Liver (tissue), 8 donors: ENCODE measurements at regions not wholly inside any gene's neighbourhood (a gene's known extent, or its start where the extent isn't known, plus 50 kb on each side); places are given as distances from the start of the nearest gene placed in this dataset.

ENCODE experiments used
- DNase-seq: peaks from one replicate; pipeline ENCODE4 v3.0.0-alpha.2; 2017; ENCODE audit warnings: low spot score
- H3K27ac ChIP-seq, 2 donors: one replicate each; pipeline ENCODE4 v1.7.0; 2013; ENCODE audit warnings: inconsistent platforms in 2 of 2, low read length in 2 of 2, control low read depth in 1 of 2, low read depth in 1 of 2, mild to moderate bottlenecking in 1 of 2
- H3K27me3 ChIP-seq, 4 donors: one replicate each; pipeline versions ENCODE4 v1.6.1 to v1.7.0; 2013; ENCODE audit warnings: low read length in 3 of 4, inconsistent platforms in 1 of 4, mild to moderate bottlenecking in 1 of 4, moderate library complexity in 1 of 4; ENCODE audit not compliant: control insufficient read depth in 4 of 4, insufficient read depth in 4 of 4
- H3K36me3 ChIP-seq, 4 donors: one replicate each; pipeline versions ENCODE4 v1.6.1 to v1.7.0; 2013; ENCODE audit warnings: low read length in 3 of 4, mild to moderate bottlenecking in 3 of 4, low read depth in 1 of 4, moderate library complexity in 1 of 4; ENCODE audit not compliant: control insufficient read depth in 4 of 4, insufficient read depth in 3 of 4
- H3K4me1 ChIP-seq, 4 donors: one replicate each; pipeline versions ENCODE4 v1.6.1 to v1.7.0; 2013; ENCODE audit warnings: low read length in 3 of 4, mild to moderate bottlenecking in 3 of 4, moderate library complexity in 1 of 4; ENCODE audit not compliant: control insufficient read depth in 4 of 4, insufficient read depth in 4 of 4
- H3K4me3 ChIP-seq, 3 donors: one replicate each; pipeline versions ENCODE4 v1.6.1 to v1.7.0; 2013; ENCODE audit warnings: low read length in 3 of 3, control low read depth in 1 of 3, low read depth in 1 of 3, mild to moderate bottlenecking in 1 of 3
- H3K9ac ChIP-seq, 2 donors: one replicate each; pipeline ENCODE4 v1.7.0; 2013; ENCODE audit warnings: low read length in 2 of 2, mild to moderate bottlenecking in 2 of 2, moderate library complexity in 2 of 2, control low read depth in 1 of 2, low read depth in 1 of 2
- H3K9me3 ChIP-seq, 4 donors: one replicate each; pipeline versions ENCODE4 v1.6.1 to v1.7.0; 2013; ENCODE audit warnings: low read length in 3 of 4; ENCODE audit not compliant: control insufficient read depth in 4 of 4
- EGR1 ChIP-seq, 2 donors: IDR thresholded peaks; 2 replicates each; pipeline ENCODE4 v1.6.1; 2016 to 2018; ENCODE audit warnings: antibody characterized with exemption in 2 of 2, low read depth in 2 of 2
- FOXA1 ChIP-seq: IDR thresholded peaks from 2 replicates; pipeline ENCODE4 v1.6.1; 2016; ENCODE audit warnings: antibody characterized with exemption
- FOXA2 ChIP-seq: IDR thresholded peaks from 2 replicates; pipeline ENCODE4 v1.6.1; 2016; ENCODE audit warnings: antibody characterized with exemption
- GABPA ChIP-seq, 2 donors: IDR thresholded peaks in 1 of 2; conservative IDR thresholded peaks in 1 of 2; 2 replicates each; pipeline ENCODE4 v1.6.1; 2016; ENCODE audit warnings: antibody characterized with exemption in 2 of 2, mild to moderate bottlenecking in 1 of 2, moderate library complexity in 1 of 2
- HNF4G ChIP-seq: IDR thresholded peaks from 2 replicates; pipeline ENCODE4 v1.6.1; 2016; ENCODE audit warnings: antibody characterized with exemption
- JUND ChIP-seq, 2 donors: IDR thresholded peaks; 2 replicates each; pipeline ENCODE4 v1.6.1; 2016; ENCODE audit warnings: antibody characterized with exemption in 2 of 2
- NR2F2 ChIP-seq: IDR thresholded peaks from 2 replicates; pipeline ENCODE4 v1.6.1; 2016; ENCODE audit warnings: antibody characterized with exemption
- RAD21 ChIP-seq, 2 donors: IDR thresholded peaks; 2 replicates each; pipeline ENCODE4 v1.6.1; 2016; ENCODE audit warnings: antibody characterized with exemption in 2 of 2, mild to moderate bottlenecking in 2 of 2
- SP1 ChIP-seq: IDR thresholded peaks from 2 replicates; pipeline ENCODE4 v1.6.1; 2018; ENCODE audit warnings: antibody characterized with exemption, mild to moderate bottlenecking
- TAF1 ChIP-seq: conservative IDR thresholded peaks from 2 replicates; pipeline ENCODE4 v1.6.1; 2016; ENCODE audit warnings: antibody characterized with exemption, mild to moderate bottlenecking
- WGBS: extraction: QIAGEN DNeasy Blood & Tissue Kit; methylation state at CpG from one replicate; pipeline ENCODE4 v1.1.7; 2013; 5-methylcytosine and 5-hydroxymethylcytosine counted together
- TF ChIP-seq, protein P1 (sequence below): fragments of 150-350 bp; IDR thresholded peaks from 2 replicates; pipeline ENCODE4 v1.5.1; 2017; ENCODE audit warnings: improper control_type of control experiment, low read depth, low read length; ENCODE audit not compliant: missing input control
- TF ChIP-seq, protein P2 (sequence below): IDR thresholded peaks from 2 replicates; pipeline ENCODE4 v1.6.1; 2016; ENCODE audit warnings: antibody characterized with exemption
- TF ChIP-seq, protein P3 (sequence below): IDR thresholded peaks from 2 replicates; pipeline ENCODE4 v1.6.1; 2016; ENCODE audit warnings: antibody characterized with exemption
- TF ChIP-seq, protein P4 (sequence below): IDR thresholded peaks from 2 replicates; pipeline ENCODE4 v1.6.1; 2016; ENCODE audit warnings: antibody characterized with exemption
- TF ChIP-seq, protein P5 (sequence below): IDR thresholded peaks from 2 replicates; pipeline ENCODE4 v1.6.1; 2016; ENCODE audit warnings: antibody characterized with exemption, mild to moderate bottlenecking
- donor health status: healthy.
- donor health status: healthy.
- donor health status: healthy.
- donor health status: healthy.
- donor health status: healthy.

DNA sequence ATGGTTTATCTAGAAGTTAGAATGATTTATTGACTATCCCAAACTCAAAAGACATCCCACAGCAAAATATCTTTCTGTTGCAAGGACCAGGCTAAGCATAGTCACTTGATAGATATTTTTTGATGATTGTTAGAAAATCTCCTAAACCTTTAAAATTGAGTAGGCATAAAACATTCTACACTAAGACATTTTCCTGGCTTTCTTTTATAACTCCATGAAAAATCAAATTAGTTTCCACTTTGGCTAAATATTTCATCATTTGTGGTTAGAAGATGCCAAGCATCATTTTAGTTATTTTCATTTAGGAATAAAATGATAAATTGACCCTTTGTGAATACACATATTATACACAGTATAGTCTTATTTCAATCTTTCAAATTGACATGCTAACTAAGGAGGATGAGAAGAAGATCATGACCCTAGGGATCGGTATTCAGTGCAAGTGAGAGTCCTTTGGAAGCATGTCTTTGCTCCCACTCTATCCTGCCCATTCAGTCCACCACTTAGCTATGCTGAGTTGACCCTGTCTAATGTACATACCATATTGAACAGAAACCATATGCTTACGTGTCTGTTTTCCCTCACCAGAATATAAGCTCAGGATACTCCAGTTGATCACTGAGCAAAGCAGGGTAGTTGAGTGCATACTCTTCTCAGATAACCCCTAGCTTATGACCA, 136.6 kb upstream of the OTUD4 start (continued):
- TF ChIP-seq, protein P1, sequence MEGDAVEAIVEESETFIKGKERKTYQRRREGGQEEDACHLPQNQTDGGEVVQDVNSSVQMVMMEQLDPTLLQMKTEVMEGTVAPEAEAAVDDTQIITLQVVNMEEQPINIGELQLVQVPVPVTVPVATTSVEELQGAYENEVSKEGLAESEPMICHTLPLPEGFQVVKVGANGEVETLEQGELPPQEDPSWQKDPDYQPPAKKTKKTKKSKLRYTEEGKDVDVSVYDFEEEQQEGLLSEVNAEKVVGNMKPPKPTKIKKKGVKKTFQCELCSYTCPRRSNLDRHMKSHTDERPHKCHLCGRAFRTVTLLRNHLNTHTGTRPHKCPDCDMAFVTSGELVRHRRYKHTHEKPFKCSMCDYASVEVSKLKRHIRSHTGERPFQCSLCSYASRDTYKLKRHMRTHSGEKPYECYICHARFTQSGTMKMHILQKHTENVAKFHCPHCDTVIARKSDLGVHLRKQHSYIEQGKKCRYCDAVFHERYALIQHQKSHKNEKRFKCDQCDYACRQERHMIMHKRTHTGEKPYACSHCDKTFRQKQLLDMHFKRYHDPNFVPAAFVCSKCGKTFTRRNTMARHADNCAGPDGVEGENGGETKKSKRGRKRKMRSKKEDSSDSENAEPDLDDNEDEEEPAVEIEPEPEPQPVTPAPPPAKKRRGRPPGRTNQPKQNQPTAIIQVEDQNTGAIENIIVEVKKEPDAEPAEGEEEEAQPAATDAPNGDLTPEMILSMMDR = no peak
- no peak for TF ChIP-seq FOXA1
- TF ChIP-seq NR2F2 = no peak
- TF ChIP-seq, protein P2, sequence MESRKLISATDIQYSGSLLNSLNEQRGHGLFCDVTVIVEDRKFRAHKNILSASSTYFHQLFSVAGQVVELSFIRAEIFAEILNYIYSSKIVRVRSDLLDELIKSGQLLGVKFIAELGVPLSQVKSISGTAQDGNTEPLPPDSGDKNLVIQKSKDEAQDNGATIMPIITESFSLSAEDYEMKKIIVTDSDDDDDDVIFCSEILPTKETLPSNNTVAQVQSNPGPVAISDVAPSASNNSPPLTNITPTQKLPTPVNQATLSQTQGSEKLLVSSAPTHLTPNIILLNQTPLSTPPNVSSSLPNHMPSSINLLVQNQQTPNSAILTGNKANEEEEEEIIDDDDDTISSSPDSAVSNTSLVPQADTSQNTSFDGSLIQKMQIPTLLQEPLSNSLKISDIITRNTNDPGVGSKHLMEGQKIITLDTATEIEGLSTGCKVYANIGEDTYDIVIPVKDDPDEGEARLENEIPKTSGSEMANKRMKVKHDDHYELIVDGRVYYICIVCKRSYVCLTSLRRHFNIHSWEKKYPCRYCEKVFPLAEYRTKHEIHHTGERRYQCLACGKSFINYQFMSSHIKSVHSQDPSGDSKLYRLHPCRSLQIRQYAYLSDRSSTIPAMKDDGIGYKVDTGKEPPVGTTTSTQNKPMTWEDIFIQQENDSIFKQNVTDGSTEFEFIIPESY = no peak

DNA sequence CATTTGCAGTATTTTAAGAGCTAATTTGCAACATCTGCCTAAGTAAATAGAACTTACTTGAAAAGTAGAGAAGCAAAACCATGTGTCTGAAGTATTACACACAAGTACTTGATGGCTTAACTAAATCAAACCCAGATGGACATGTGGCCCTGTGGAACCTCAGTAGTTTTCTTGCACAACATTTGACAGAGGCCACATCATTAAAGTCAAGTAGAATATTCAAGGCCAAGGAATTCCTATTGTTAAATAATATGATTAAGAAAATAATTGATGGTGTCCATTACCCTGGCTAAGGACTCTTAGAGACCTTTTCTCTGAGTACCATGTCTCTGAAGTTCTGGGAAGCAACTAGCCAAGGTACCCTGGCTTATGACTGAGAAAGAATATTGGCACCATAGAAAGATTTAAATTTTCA, 135.4 kb upstream of the OTUD4 start:
- Histone ChIP-seq H3K4me1 (no peaks in the 10 kb centered on the region), H3K27me3 (no peaks in the 10 kb centered on the region), H3K27ac (no peak overlapping the region), H3K9ac (no peak overlapping the region), H3K9me3 (no peaks in the 10 kb centered on the region), H3K36me3 (no peaks in the 10 kb centered on the region), H3K4me3 (no peak overlapping the region)
- DNase-seq = no peak
- TF ChIP-seq FOXA1 = no peak
- TF ChIP-seq, protein P1 = no peak
- no peak for TF ChIP-seq GABPA (IDR thresholded peaks at IDR 0.05 in 1 of 2, conservative IDR thresholded peaks at IDR 0.05 in 1 of 2)
- TF ChIP-seq SP1 = no peak

DNA sequence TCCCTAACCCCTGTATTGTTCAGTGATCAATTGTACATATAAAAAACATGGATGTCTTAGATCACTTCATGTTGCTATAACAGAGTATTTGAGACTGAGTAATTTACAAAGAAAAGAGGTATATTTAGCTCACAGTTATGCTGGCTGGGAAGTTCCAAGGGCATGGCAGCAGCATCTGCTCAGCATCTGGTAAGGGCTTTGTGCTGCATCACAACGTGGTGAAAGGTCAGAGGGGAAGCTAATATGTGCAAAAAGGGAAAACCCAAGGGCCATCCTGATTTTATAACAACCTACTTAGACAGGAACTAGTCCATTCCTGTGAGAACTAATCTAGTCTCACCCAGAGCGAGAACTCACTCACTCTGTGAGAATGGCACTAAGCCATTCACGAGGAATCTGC, 128.2 kb upstream of the OTUD4 start:
- Histone ChIP-seq H3K4me1 (no peaks in the 10 kb centered on the region), H3K9ac (no peak overlapping the region), H3K4me3 (no peak overlapping the region), H3K36me3 (no peaks in the 10 kb centered on the region), H3K9me3 (peaks cover 0 to 3% (median 0%) of the 10 kb centered on the region in 4 donors), H3K27me3 (no peaks in the 10 kb centered on the region), H3K27ac (no peak overlapping the region)
- DNase-seq = no peak
- 72% methylated on average over 3 of the region's 3 CpGs for WGBS
- TF ChIP-seq, protein P2 = no peak
- TF ChIP-seq HNF4G = no peak
- TF ChIP-seq TAF1 = no peak
- TF ChIP-seq, protein P3, sequence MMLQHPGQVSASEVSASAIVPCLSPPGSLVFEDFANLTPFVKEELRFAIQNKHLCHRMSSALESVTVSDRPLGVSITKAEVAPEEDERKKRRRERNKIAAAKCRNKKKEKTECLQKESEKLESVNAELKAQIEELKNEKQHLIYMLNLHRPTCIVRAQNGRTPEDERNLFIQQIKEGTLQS = no peak
- TF ChIP-seq SP1 = no peak
- TF ChIP-seq GABPA (IDR thresholded peaks at IDR 0.05 in 1 of 2, conservative IDR thresholded peaks at IDR 0.05 in 1 of 2) = no peak
- TF ChIP-seq RAD21 (IDR thresholded peaks at IDR 0.05) = no peak
- TF ChIP-seq, protein P4, sequence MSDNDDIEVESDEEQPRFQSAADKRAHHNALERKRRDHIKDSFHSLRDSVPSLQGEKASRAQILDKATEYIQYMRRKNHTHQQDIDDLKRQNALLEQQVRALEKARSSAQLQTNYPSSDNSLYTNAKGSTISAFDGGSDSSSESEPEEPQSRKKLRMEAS = no peak
- TF ChIP-seq NR2F2 = no peak
- TF ChIP-seq EGR1 (IDR thresholded peaks at IDR 0.05; ENCODE audit: low read depth in 2 of 2) = no peak
- TF ChIP-seq FOXA2 = no peak
- TF ChIP-seq, protein P5, sequence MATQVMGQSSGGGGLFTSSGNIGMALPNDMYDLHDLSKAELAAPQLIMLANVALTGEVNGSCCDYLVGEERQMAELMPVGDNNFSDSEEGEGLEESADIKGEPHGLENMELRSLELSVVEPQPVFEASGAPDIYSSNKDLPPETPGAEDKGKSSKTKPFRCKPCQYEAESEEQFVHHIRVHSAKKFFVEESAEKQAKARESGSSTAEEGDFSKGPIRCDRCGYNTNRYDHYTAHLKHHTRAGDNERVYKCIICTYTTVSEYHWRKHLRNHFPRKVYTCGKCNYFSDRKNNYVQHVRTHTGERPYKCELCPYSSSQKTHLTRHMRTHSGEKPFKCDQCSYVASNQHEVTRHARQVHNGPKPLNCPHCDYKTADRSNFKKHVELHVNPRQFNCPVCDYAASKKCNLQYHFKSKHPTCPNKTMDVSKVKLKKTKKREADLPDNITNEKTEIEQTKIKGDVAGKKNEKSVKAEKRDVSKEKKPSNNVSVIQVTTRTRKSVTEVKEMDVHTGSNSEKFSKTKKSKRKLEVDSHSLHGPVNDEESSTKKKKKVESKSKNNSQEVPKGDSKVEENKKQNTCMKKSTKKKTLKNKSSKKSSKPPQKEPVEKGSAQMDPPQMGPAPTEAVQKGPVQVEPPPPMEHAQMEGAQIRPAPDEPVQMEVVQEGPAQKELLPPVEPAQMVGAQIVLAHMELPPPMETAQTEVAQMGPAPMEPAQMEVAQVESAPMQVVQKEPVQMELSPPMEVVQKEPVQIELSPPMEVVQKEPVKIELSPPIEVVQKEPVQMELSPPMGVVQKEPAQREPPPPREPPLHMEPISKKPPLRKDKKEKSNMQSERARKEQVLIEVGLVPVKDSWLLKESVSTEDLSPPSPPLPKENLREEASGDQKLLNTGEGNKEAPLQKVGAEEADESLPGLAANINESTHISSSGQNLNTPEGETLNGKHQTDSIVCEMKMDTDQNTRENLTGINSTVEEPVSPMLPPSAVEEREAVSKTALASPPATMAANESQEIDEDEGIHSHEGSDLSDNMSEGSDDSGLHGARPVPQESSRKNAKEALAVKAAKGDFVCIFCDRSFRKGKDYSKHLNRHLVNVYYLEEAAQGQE = no peak
- TF ChIP-seq JUND (IDR thresholded peaks at IDR 0.05) = no peak
